GM04503 (cell line): ENCODE measurements at regions not wholly inside any gene's neighbourhood (a gene's known extent, or its start where the extent isn't known, plus 50 kb on each side); places are given as distances from the start of the nearest gene placed in this dataset.
"Not testable (repeated sequence)": the region's sequence is repeated elsewhere in the genome, so short reads cannot be mapped to it uniquely, and the experiment has no call there.

ENCODE experiments used
- DNase-seq: peaks from one replicate; pipeline ENCODE4 v3.0.0-alpha.2; 2012; ENCODE audit warnings: low read depth

- not testable (repeated sequence) for DNase-seq
Measured at GRCh38 chr13:46466074-46466473, 79.0 kb upstream of the RUBCNL start.

DNA sequence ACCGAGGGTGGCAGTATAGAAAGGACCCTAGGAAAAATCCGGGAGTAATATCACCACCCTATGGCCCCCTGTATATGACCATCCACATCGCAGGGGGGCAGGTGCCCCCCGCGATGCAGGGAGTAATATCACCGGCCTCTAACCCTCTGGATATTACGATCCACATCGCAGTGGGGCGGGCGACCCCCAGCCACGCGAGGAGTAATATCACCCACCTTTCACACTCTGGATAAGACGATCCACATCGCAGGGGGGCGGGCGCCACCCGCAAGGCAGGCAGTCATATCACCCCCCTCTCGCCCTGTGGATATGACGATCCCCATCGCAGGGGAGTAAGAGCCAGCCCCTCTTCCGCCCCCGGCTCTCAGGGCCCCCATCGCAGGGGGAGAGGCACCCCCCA, 76.7 kb upstream of the RUBCNL start:
- no peak for DNase-seq

DNA sequence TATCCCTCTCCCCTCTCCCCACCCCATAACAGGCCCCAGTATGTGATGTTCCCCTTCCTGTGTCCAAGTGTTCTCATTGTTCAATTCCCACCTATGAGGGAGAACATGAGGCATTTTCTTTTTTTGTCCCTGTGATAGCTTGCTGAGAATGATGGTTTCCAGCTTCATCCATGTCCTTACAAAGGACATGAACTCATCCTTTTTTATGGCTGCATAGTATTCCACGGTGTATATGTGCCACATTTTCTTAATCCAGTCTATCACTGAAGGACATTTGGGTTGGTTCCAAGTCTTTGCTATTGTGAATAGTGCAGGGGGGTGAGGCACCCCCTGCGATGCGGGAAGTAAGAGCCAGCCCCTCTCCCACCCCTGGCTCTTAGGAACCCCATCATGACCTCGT, 73.2 kb upstream of the RUBCNL start:
- not testable (repeated sequence) for DNase-seq

DNA sequence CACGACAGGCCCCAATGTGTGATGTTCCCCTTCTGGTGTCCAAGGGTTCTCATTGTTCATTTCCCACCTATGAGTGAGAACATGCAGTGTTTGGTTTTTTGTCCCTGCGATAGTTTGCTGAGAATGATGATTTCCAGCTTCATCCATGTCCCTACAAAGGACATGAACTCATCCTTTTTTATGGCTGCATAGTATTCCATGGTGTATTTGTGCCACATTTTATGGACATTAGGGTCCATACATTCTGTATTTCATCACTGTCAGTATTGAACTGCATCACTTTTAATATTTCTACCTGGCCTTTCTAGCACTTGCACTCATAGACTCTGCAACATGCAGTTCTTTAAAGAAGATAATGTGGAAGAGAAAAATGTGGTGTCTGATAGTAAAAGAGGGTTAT, 70.2 kb upstream of the RUBCNL start:
- DNase-seq = not testable (repeated sequence)

GRCh38 chr13:46455924-46456323, 68.9 kb upstream of the RUBCNL start:
- not testable (repeated sequence) for DNase-seq

GRCh38 chr13:46451145-46451544, 64.1 kb upstream of the RUBCNL start:
- DNase-seq = not testable (repeated sequence)

DNA sequence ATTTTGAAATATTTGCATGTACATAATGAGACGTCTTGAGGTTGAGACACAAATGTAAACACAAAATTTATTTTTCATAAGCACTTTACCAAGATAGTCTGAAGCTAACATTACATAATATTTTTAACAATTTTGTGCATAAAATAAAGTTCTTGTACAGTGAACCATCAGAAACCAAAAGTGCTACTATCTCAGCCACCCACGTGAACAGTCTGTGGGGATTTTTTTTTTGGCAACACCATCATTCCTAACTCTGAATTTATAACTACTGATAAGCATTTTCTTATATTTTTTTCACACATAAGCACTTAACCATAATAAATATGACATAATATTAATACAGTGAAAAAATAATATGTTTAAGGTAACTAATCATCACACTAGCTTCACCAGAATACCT, 62.9 kb upstream of the RUBCNL start:
- DNase-seq = not testable (repeated sequence)

GRCh38 chr13:46448148-46448547, 61.1 kb upstream of the RUBCNL start:
- DNase-seq = not testable (repeated sequence)

DNA sequence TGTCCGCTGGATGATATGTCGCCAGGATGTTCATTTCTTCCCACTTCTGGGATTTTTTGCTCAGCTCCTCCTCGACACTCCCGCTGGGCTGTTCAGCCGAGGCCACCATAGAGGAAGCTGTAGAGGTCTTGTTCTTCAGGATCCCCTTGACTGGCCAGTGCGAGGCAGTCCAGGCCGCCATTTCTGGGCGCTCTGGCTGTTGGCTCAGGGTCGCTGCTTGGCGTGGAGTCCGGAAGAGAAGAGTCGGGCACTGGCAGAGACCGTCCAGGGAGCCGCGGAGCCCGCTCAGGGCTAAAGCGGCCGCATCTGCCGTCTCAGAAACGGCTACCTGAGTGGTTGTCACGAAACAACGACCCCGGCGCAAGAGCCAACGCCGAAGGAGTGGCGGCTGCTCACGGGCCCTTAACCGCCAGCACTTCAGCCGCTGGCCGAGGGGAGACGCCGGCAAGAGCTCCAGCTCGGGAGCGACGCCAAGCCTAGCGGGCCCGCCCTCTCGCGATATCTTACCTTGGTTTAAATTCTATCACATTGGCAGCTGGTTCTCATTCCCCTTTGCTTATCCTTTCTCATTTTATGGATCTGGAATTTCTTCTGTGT, 50.9 kb upstream of the RUBCNL start:
- DNase-seq = not testable (repeated sequence)
